A204.1 (cell line): ENCODE measurements at regions not wholly inside any gene's neighbourhood (a gene's known extent, or its start where the extent isn't known, plus 50 kb on each side); places are given as distances from the start of the nearest gene placed in this dataset.

Experiments
- FAIRE-seq: peaks from 2 replicates; lab custom pipeline; 2012; peaks lifted over from hg19 to GRCh38; lab: Jason Lieb, UNC

- FAIRE-seq: no peak
Observed at GRCh38 chr13:53204598-53204997, 176.0 kb downstream of the OLFM4 start.

- peak; percentile 40 for FAIRE-seq
Observed at GRCh38 chr13:53206455-53206854, 177.8 kb downstream of the OLFM4 start.

GRCh38 chr13:53207556-53207955 is 178.9 kb downstream of the OLFM4 start:
- FAIRE-seq: no peak

GRCh38 chr13:53214433-53214832 is 185.8 kb downstream of the OLFM4 start:
- FAIRE-seq: no peak

GRCh38 chr13:53215563-53215962 is 186.9 kb downstream of the OLFM4 start:
- no peak for FAIRE-seq

- FAIRE-seq: no peak
Observed at GRCh38 chr13:53216773-53217172, 188.2 kb downstream of the OLFM4 start.

- no peak for FAIRE-seq
Observed at GRCh38 chr13:53217194-53217593, 188.6 kb downstream of the OLFM4 start.

- no peak for FAIRE-seq
Observed at GRCh38 chr13:53220038-53220437, 191.4 kb downstream of the OLFM4 start.

- FAIRE-seq: no peak
Observed at GRCh38 chr13:53237696-53238095, 209.1 kb downstream of the OLFM4 start.

GRCh38 chr13:53238261-53238660 is 209.6 kb downstream of the OLFM4 start:
- FAIRE-seq: no peak

- no peak for FAIRE-seq
Observed at GRCh38 chr13:53240401-53241025, 211.9 kb downstream of the OLFM4 start.

GRCh38 chr13:53241891-53242348 is 213.3 kb downstream of the OLFM4 start:
- no peak for FAIRE-seq

- no peak for FAIRE-seq
Observed at GRCh38 chr13:53249236-53249635, 220.6 kb downstream of the OLFM4 start.

GRCh38 chr13:53250272-53250875 is 221.8 kb downstream of the OLFM4 start:
- FAIRE-seq: peak; percentile 100

GRCh38 chr13:53250977-53251376 is 222.4 kb downstream of the OLFM4 start:
- FAIRE-seq: no peak

GRCh38 chr13:53254500-53254899 is 225.9 kb downstream of the OLFM4 start:
- no peak for FAIRE-seq

GRCh38 chr13:53255795-53256194 is 227.2 kb downstream of the OLFM4 start:
- FAIRE-seq: no peak

GRCh38 chr13:53260594-53260993 is 232.0 kb downstream of the OLFM4 start:
- no peak for FAIRE-seq

- no peak for FAIRE-seq
Observed at GRCh38 chr13:53264751-53265385, 236.3 kb downstream of the OLFM4 start.

GRCh38 chr13:53266757-53267156 is 238.1 kb downstream of the OLFM4 start:
- peak; percentile 72 for FAIRE-seq

- no peak for FAIRE-seq
Observed at GRCh38 chr13:53269634-53270033, 241.0 kb downstream of the OLFM4 start.

GRCh38 chr13:53272873-53273272 is 244.3 kb downstream of the OLFM4 start:
- no peak for FAIRE-seq

GRCh38 chr13:53276265-53276664 is 247.7 kb downstream of the OLFM4 start:
- FAIRE-seq: no peak

GRCh38 chr13:53281677-53282076 is 253.1 kb downstream of the OLFM4 start:
- no peak for FAIRE-seq
